Adrenal gland (tissue), 5 donors: ENCODE measurements at regions not wholly inside any gene's neighbourhood (a gene's known extent, or its start where the extent isn't known, plus 50 kb on each side); places are given as distances from the start of the nearest gene placed in this dataset.

Experiments
- CTCF ChIP-seq, 6 experiments: fragments of 450-650 bp in 4 of 6; fragments of 200-600 bp in 2 of 6; sonication (generic) in 1 of 6; IDR thresholded peaks; 1 replicate in 5 of 6; 2 replicates in 1 of 6; pipeline versions ENCODE4 v1.5.1 to v1.8.0; 2016 to 2021; ENCODE audit warnings: antibody characterized with exemption in 6 of 6, mild to moderate bottlenecking in 2 of 6, moderate library complexity in 1 of 6
- POLR2A ChIP-seq, 2 donors: fragments of 450-650 bp; IDR thresholded peaks; one replicate each; pipeline ENCODE4 v1.6.1; 2017; ENCODE audit warnings: antibody characterized with exemption in 2 of 2, mild to moderate bottlenecking in 2 of 2, moderate library complexity in 1 of 2
- donor health status: DM: no; HTN: no; CAD: no.

GRCh38 chr1:22383526-22384294 is 67.9 kb upstream of the ZBTB40 start:
- TF ChIP-seq POLR2A (IDR thresholded peaks at IDR 0.05) (no peak), CTCF (IDR thresholded peaks at IDR 0.05) (no peak)
